ENCODE measurements at regions not wholly inside any gene's neighbourhood (a gene's known extent, or its start where the extent isn't known, plus 50 kb on each side); places are given as distances from the start of the nearest gene placed in this dataset.
A peak's percentile ranks its signal among the peaks of the same experiment; 100 is the strongest.

DNA sequence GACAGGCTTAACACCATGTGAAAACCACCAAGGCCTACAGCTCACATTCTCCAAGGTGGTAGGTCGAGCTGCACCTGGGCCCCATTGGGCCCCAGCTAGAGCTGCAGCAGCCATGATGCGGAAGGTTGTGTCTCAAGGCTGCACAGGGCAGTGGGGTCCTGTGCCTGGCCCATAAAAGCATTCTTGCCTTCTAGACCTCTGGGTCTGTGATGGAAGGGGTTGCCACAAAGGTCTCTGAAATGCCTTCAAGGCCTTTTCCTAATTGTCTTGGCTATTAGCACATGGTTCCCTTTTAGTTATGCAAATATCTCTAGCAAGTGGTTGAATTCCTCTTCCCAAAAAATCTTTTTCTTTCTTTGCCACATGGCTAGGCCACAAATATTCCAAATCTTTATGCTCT lies 52.5 kb upstream of the C11orf58 start:
- no peak for DNase-seq (ENCODE audit: low read depth, low spot score)
- H3K27ac ChIP-seq = no peak overlapping the region

DNA sequence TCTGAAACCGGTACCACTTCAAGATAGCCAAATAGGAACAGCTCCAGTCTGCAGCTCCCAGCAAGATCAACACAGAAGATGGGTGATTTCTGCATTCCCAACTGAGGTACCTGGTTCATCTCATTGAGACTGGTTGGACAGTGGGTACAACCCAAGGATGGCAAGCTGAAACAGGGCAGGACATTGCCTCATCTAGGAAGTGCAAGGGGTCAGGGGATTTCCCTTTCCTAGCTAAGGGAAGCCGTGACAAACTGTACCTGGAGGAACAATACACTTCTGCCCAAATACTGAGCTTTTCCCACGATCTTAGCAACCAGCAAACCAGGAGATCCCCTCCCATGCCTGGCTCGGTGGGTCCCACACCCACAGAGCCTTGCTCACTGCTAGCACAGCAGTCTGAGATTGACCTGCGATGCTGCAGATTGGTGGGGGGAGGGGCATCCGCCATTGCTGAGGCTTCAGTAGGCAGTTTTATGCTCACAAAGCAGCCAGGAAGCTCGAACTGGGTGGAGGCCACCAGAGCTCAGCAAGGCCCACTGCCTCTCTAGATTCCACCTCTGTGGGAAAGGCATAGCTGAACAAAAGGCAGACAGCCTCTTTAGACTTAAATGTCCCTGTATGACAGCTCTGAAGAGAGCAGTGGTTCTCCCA lies 59.9 kb upstream of the C11orf58 start:
- no peak overlapping the region for H3K27ac ChIP-seq
- DNase-seq (ENCODE audit: low read depth, low spot score) = no peak

DNA sequence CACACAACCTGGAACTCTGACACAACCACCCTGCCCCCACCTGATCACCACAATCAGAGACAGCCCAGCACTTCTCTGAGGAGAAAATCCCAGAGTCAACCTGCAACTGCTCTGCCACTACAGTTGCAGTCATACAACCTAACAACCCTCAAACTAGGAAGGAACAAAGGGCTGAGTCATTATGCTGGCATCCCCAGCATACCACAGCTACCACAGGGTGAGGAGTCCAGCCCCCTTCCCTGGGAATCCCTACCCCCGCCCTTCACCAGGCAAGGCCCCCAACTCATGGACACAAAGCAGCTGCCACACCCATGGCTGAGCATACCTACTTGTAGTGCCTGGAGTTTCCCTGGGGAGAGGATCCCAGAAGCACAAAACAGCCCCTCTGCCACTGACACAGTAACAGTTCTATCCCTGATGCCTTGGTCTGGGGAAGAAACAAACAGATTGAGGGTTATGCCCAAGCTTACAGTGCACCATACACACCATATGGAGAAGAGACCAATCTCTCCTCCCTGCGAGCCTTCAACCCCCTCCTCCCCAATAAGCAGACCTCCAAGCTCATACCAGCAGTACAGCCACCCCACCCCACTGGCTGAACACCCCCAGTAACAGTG lies 68.5 kb upstream of the C11orf58 start:
- H3K27ac ChIP-seq = no peak overlapping the region
- peak; percentile 53 for DNase-seq (ENCODE audit: low read depth, low spot score)

DNA sequence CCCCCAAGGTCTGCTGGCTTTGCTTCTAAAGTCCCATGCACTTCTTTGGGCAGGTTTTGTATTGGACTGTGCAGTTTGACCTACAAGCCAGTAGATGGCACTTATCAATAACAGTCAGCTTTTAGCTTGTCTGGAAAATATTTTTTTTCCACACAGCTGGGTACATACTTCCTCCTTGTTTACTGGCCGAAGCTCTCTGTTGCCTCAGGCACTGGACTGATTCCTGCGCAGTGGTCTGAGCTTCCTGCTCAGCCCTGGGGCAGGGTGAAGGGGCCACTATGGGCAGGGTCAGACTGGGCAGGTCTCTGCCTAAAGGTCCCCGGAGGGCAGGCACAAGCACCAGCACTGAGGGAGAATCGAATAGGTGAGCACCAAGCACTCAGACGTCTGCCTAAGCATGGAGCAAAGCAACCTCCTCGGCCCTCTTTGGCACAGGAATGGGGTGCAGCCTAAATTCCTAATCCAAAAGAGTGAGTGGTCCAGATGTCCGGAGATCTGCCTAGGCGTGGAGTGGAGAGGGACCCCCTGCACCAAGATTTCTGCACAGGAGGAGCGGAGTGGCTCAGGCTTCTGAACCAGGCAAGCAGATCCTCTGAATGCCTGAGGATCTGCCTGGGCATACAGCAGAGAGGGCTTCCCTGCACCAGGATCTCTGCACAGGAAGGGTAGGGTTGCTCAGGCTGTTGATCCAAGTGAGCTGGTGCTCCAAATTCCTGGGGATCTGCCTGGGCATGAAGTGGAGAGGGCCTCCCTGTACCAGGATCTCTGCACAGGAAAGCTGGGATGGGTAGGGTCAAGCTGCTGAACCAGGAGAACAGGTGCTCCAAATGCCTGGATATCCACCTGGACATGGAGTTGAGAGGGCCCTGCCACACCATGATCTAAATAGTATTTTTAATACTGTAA lies 105.9 kb upstream of the C11orf58 start:
- no peak for DNase-seq (ENCODE audit: low read depth, low spot score)
- peak overlapping the region; percentile 47 for H3K27ac ChIP-seq

DNA sequence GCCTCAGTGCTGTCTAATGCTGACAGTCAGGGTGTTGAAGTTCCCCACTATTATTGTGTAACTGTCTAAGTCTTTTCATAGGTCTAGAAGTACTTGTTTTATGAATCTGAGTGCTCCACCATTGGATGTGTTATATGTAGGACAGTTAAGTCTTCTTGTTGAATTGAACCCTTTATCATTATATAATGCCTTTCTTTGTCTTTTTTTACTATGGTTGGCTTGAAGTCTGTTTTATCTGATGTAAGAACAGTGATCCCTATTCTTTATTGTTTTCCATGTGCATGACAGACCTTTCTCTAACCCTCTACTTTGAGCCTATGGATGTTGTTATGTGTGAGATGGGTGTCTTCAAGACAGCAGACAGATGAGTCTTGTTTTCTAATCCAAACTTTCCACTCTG lies 107.8 kb upstream of the C11orf58 start:
- DNase-seq (ENCODE audit: low read depth, low spot score) = no peak
- H3K27ac ChIP-seq = no peak overlapping the region

DNA sequence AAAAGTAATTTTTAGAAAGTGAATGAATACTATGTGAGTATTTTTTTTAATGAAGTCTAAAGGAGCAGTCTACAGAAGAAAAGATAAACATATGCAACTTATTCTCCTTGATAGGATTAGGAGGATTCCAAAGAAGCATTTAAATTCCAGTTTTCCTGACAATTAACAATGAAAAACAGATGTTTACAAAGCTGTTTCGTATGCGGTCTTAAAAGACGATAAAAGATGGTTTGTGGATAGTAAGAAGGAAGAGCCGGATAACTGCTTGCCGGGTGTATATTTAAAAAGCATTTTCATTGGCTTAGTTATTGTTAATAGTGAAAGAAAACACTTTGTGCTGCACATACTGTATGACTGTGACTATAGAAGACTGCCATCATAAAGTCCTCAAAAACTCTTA lies 120.0 kb upstream of the C11orf58 start:
- no peak overlapping the region for H3K27ac ChIP-seq
- DNase-seq (ENCODE audit: low read depth, low spot score) = no peak

DNA sequence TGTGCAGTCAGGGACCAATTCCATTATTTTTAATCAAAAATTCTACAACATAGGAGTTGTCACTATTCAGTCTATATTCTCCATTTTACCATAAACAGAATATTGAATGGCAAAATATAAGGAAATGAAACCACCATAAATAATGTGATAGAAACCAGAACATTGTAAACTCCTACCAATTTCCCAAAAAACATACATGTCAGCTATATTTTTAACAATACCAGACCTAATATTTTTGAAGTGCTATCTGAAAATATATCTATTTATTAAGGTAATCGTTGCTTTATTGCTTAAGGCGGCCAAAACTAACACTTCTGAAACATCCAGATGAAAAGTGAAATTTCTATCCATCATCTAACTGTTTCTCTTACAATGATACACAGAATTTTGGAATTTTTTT lies 123.0 kb upstream of the C11orf58 start:
- no peak for DNase-seq (ENCODE audit: low read depth, low spot score)
- H3K27ac ChIP-seq = no peak overlapping the region

DNA sequence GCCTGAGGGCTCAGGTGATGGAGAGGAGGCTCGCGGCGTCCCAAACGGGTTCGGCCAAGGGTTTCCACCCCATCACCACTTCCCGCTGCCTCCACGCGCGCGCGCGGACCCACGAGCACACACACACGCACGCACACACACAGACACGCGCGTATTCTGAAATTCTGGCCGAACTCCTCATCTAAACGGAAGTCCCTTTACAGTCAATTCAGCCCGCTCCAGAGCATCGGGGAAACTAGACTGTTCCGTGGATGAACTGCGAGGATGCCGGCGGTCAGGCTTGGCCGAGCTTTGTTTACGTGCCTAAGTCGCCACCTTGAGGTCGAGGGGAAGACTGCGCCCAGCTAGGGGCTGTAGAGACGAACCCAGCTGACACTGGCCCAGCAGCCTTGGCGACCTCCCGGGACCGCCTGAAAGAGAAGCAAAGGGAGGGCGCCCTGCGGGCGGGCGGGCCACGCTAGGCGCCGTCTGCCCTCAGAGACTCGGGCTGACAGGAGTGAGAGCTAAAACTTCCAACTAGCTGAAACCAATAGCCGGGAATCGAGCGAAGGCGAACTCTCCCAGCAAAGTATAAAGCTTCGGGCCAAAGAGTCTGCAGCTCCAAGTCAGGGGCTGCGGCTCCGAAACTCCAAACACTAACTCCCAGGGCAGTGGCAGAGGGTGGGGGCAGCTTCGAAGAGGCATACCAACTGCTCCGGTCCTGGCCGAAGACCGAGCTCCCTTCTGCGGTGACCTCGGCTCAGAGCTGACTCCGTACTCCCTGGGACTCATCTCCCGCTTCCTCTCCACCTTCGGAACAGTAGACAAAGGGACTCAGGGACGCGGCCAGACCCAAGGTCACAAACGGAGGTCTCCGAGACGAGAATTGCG lies 124.7 kb upstream of the C11orf58 start:
- no peak overlapping the region for H3K27ac ChIP-seq
- no peak for DNase-seq (ENCODE audit: low read depth, low spot score)

DNA sequence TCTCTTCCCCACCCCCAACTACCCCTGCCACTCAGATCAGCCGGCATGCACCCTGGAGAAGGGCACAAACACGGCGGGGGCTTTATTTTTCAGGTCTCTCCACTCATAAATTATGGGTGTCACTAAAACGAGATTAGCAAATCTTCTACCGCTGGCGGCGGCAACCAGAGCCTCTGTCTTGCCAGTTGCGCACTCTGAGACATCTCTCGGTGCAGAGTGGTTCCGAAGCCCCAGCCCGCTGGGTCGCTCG lies 125.3 kb upstream of the C11orf58 start:
- no peak overlapping the region for H3K27ac ChIP-seq
- no peak for DNase-seq (ENCODE audit: low read depth, low spot score)

DNA sequence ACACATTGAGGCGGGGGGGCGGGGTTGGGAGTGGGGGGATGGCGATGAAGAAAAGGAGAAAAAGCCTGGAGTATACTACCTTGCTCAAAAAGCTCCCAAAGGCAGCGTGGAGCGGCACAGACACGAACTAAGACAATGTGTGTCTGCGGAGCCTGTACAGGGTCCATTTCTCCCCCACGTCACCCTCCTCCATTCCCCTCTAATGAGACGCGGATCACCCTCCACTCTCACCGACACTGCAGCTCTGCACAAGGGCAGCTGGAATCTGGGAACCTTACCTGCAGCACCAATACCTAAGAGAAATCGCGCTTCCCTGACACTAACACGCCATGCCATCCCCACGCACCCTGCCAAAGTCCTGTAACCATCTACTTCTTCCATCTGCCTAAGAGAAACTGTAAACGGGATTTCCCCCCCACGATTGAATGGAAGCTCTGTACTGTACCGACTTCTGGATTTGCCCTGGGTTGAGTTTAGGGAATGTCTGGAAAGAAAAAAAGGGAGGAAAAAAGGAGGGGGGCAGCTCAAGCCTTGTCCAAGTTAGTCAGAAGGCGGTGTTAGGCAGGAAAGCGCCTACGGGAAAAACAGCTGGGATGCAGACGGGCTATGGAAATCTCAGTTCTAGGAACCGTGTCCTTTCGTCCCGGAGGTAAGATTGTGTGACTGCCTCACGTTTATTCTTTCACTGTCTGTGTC lies 125.7 kb upstream of the C11orf58 start:
- DNase-seq (ENCODE audit: low read depth, low spot score) = no peak
- no peak overlapping the region for H3K27ac ChIP-seq

DNA sequence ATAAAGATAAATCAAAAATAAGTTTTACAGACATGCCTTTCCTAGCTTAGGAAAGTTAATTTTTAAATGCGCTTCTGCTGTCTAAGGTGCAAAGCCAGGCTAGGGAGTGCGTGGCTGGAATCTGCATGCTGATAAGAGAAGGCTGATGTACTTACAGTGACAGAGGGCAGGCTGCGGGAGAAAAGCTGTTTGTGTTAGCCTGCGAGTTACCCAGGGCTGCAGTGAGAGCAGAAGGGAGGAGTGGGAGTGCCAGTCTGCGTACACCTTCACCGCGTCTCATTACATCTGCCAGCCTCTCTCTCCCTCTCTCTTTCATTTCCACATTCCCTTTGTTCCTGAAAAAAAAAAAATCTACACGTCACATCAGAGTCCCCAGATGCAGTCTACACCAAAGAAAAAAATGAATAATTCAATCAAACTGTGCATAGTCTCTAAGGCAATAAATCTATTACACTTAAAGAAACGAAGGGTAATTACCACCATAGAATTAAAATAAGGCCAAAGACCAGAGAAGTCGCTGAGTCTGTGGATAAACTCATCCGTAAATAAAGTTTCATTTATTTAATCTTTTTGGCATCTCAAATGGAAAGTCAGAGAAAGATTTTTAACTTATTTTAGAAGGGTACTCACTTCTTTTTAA lies 126.4 kb upstream of the C11orf58 start:
- no peak for DNase-seq (ENCODE audit: low read depth, low spot score)
- H3K27ac ChIP-seq = no peak overlapping the region

DNA sequence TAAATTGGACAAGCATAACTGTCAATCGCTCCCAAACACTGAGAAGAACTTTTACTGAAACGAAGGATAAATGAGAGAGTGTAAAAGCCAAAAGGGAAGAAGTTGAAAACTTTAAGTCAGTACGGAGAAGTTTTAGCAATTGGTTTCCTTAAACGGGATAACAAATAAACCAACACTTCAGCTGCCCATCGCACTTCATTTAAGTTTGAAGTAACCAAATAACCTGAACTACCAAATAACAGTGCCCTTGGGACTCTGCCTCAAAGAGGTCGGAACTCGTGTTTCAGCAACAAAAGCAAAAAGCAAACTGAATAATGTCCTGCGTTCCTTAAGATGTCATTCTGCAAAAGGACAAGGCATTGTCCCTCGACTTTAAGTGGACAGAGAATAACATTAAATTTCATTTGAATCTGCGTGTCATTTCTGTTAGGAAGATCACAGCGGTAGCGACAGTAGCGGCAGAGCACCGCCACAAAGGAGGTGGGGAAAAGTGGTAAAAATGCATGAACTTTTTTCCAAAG lies 127.0 kb upstream of the C11orf58 start:
- H3K27ac ChIP-seq = no peak overlapping the region
- DNase-seq (ENCODE audit: low read depth, low spot score) = no peak

DNA sequence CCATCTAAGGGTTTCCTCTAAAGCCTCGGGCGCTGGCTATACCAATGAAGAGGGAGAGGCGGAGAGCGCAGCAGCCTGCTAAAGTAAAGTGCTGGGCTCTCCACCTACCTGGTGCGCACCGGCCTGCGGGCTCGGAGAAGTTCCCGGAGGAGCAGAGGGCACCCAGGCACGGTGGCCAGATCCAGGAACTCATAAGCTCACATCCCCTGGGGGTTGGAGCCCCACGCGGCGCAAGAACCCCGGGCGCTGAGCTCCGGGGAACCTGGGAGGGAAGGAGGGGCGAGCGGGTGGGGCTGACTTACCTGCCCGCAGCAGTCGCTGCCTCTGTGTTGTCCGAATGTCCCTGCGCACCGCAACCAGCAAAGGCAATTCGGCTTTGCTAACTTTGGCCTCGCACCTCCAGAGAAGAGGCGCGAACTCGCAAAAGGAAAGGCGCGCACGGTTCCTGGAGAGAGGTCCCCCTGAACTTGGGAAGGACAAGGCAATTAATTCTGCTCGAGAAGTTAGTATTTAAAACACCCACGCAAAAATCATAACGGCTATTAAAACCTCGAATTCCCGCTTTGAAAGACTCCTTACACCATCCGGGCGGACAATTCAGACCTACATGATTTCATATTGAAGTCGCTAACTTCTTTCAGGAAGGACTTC lies 127.6 kb upstream of the C11orf58 start:
- no peak overlapping the region for H3K27ac ChIP-seq
- DNase-seq (ENCODE audit: low read depth, low spot score) = no peak

DNA sequence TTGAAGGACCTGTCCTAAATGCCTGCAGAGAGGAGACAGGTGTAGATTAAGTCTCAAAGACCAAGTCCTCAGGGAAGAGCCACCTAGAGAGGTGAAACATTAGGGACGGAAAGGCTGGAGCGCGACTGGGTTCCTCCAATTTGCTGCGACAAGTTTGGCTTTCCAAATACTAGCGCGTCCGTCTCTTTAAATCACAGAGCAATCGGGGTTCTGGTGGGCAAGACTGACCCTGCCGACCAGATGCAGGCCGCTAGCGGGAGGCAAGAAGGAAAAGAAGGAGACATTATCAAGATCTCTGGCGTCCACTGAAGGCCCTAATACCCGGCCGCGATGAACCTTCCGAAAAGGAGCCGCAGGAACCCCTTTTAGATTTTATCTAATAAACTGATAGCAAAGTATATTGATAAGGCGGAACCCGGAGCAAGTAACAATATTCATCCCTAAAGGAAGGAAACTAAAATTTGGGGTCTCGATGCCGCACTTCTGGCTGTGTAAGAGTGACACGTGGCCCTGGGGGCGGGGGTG lies 128.2 kb upstream of the C11orf58 start:
- no peak for DNase-seq (ENCODE audit: low read depth, low spot score)
- no peak overlapping the region for H3K27ac ChIP-seq

DNA sequence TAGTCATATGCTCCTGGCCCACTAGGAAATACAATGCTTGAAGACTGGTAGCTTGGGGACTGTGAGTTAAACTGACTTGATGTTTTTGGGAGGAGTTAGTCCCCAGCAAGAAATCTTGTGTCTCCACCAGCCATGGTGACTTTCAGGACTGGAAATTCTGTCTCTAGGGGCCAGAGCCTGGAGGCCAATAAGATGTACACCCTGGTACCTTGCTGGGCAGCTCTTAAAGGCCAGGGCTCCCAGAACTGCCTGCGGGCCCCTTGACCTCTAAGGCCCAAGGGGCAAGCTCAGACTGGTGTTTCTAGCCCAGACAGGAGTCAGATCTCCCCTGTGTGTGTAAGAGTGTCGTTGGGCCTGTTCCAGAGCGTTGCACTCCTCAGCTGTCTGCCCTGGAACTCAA lies 128.7 kb upstream of the C11orf58 start:
- DNase-seq (ENCODE audit: low read depth, low spot score) = no peak
- H3K27ac ChIP-seq = no peak overlapping the region

DNA sequence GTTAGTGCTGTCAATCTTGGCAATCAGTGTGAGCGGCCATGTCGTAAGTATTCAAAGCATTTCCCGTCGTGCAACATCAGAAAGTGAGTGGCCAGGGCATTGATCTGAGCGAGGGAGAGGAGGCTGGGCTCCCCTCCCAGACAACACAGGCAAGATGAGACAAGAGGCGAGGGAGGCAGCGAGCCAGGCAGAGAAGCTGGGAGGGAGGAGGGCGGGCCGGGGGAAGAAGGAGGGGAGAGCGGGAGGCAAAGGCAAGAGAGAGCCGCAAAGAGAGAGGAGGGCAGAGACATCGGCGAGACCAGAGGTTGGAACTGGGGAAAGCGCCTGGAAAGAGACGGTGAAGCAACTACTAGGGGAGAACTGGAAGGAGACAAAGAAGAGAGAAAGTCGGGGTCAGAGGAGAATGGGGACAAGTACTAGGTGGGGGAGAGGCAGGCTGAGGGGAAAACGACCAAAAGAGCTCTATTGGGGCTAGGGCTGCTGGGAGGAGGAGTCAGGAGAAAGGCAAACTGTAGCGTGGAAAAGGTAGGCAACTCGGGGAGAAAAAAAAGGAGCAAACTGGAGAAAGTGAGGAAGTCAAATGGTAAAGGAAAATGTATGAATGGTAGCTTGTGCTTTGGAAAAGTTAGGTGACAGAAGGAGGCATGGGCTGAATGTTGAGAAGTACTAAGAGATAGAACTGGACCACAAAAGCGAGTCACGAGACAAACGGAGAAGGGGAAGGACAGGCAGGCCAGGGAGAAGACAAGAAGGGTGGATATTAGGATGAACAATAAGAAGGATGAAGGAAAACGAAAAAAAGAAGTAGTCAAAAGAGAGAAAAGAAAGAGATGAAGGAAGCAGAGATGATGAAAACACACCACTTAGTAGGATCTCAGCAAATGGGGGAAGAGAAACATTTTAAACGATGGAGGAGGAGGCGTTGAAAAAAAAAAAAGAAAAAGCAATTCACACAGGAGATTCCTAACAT lies 130.5 kb upstream of the C11orf58 start:
- no peak overlapping the region for H3K27ac ChIP-seq
- peak; percentile 29 for DNase-seq (ENCODE audit: low read depth, low spot score)

DNA sequence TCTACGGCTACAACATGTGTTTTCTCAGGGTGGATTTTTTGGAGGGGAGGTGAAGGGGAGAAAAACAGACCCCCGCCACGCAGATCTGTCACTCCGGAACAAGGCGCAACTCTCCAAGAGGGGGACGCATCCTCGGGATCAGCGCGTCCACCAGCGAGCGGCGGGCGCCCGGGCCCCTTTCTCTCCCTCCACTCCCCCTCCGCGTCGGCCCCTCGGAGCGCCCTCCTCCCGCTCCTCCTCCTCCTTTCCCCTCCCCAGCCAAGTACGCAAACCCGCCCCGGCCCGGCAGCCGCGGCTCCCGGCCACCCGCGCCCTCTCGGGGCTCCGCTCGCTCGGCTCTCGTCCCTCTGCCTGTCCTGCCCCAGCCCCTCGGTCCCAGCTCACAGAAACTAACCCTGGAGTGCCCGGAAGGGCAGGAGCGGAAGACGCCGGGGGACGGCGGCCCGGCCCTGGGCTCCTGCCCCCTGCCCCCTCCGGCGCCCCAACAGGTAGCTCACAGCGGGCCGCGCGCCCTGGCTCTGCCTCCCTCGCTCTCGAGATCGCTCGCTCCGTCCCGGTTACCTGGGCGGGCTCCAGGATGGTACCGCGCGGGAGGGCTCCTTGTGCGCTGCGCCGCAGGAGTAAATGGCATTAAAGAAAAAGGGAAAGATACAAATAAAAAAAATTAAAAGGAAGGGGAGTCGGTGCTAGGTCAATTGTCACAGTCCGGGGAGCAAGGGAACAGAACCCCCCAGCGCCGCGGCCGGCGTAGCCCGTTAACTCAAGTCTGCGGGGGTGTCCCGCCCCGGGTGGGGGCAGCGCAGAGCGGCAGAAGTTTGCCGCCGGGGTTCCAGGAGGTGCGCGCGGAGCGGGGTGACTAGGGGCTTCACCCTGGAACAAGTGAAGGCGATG lies 131.4 kb upstream of the C11orf58 start:
- H3K27ac ChIP-seq = peak overlapping the region; percentile 38
- DNase-seq (ENCODE audit: low read depth, low spot score) = no peak

Data from epithelial cell of prostate (primary cell).